ENCODE measurements at regions not wholly inside any gene's neighbourhood (a gene's known extent, or its start where the extent isn't known, plus 50 kb on each side); places are given as distances from the start of the nearest gene placed in this dataset.

- H3K4me1 ChIP-seq: no peaks in the 10 kb centered on the region
- no peaks in the 10 kb centered on the region for H3K9me3 ChIP-seq
- no peaks in the 10 kb centered on the region for H3K27me3 ChIP-seq
- TF ChIP-seq POLR2AphosphoS5 (IDR thresholded peaks at IDR 0.05; ENCODE audit: insufficient read depth in 1 of 2, low read depth in 1 of 2) (no peak), POLR2A (IDR thresholded peaks at IDR 0.05) (no peak)
- TF ChIP-seq, protein P1, sequence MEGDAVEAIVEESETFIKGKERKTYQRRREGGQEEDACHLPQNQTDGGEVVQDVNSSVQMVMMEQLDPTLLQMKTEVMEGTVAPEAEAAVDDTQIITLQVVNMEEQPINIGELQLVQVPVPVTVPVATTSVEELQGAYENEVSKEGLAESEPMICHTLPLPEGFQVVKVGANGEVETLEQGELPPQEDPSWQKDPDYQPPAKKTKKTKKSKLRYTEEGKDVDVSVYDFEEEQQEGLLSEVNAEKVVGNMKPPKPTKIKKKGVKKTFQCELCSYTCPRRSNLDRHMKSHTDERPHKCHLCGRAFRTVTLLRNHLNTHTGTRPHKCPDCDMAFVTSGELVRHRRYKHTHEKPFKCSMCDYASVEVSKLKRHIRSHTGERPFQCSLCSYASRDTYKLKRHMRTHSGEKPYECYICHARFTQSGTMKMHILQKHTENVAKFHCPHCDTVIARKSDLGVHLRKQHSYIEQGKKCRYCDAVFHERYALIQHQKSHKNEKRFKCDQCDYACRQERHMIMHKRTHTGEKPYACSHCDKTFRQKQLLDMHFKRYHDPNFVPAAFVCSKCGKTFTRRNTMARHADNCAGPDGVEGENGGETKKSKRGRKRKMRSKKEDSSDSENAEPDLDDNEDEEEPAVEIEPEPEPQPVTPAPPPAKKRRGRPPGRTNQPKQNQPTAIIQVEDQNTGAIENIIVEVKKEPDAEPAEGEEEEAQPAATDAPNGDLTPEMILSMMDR (IDR thresholded peaks at IDR 0.05): no peak
- no peaks in the 10 kb centered on the region for H3K36me3 ChIP-seq
- DNase-seq (ENCODE audit: extremely low spot score in 2 of 2): no peak
- H3K4me3 ChIP-seq: no peak overlapping the region
- H3K27ac ChIP-seq: no peak overlapping the region
- intact Hi-C loops (cut with DNase I): no loop called here
These were observed 252.8 kb upstream of the CHD6 start for GRCh38 chr20:41870869-41871462.

- intact Hi-C loops (cut with DNase I): no loop called here
These were observed 251.1 kb upstream of the CHD6 start for GRCh38 chr20:41869261-41869660.

GRCh38 chr20:41865938-41866337, 247.8 kb upstream of the CHD6 start:
- DNase-seq (ENCODE audit: extremely low spot score in 2 of 2): no peak
- Histone ChIP-seq H3K9me3 (no peaks in the 10 kb centered on the region), H3K4me3 (no peak overlapping the region), H3K27me3 (no peaks in the 10 kb centered on the region), H3K36me3 (no peaks in the 10 kb centered on the region), H3K27ac (no peak overlapping the region), H3K4me1 (no peaks in the 10 kb centered on the region)
- TF ChIP-seq POLR2A (IDR thresholded peaks at IDR 0.05): no peak
- no peak for TF ChIP-seq POLR2AphosphoS5 (IDR thresholded peaks at IDR 0.05; ENCODE audit: insufficient read depth in 1 of 2, low read depth in 1 of 2)
- TF ChIP-seq, protein P1 (IDR thresholded peaks at IDR 0.05): no peak
- intact Hi-C loops (cut with DNase I): no loop called here

More at GRCh38 chr20:41869261-41869660, 251.1 kb upstream of the CHD6 start:
- H3K9me3 ChIP-seq: no peaks in the 10 kb centered on the region
- no peak for DNase-seq (ENCODE audit: extremely low spot score in 2 of 2)
- H3K27me3 ChIP-seq: no peaks in the 10 kb centered on the region
- no peaks in the 10 kb centered on the region for H3K36me3 ChIP-seq
- no peak overlapping the region for H3K27ac ChIP-seq
- H3K4me3 ChIP-seq: no peak overlapping the region
- no peak for TF ChIP-seq POLR2AphosphoS5 (IDR thresholded peaks at IDR 0.05; ENCODE audit: insufficient read depth in 1 of 2, low read depth in 1 of 2)
- TF ChIP-seq, protein P1 (IDR thresholded peaks at IDR 0.05): no peak
- no peak for TF ChIP-seq POLR2A (IDR thresholded peaks at IDR 0.05)
- H3K4me1 ChIP-seq: no peaks in the 10 kb centered on the region

DNA sequence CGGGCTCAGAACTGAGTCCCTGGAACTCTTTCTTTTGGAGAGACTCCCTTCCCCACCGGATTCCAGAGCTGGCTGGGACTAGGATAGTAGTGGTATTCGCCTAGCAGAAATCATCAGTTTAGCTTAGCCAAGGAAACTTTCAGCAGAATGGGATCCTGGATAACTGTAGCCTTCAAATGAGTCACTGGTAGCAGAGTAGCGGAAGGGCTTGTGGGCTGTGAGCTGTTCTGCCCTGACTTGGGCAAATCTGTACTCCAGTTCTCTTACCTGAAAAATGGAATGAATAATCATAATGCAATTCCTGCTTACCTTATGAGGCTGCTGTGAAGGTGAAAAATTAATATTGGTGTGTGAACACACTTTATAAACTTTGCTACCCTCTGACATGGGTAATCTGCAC, 244.3 kb upstream of the CHD6 start:
- DNase-seq (ENCODE audit: extremely low spot score in 2 of 2): no peak
- intact Hi-C loops (cut with DNase I): no loop called here
- Histone ChIP-seq H3K27ac (no peak overlapping the region), H3K9me3 (no peaks in the 10 kb centered on the region), H3K36me3 (no peaks in the 10 kb centered on the region), H3K27me3 (no peaks in the 10 kb centered on the region), H3K4me3 (no peak overlapping the region), H3K4me1 (no peaks in the 10 kb centered on the region)
- TF ChIP-seq POLR2AphosphoS5 (IDR thresholded peaks at IDR 0.05; ENCODE audit: insufficient read depth in 1 of 2, low read depth in 1 of 2) (no peak), POLR2A (IDR thresholded peaks at IDR 0.05) (no peak)
- TF ChIP-seq, protein P1 (IDR thresholded peaks at IDR 0.05): no peak

DNA sequence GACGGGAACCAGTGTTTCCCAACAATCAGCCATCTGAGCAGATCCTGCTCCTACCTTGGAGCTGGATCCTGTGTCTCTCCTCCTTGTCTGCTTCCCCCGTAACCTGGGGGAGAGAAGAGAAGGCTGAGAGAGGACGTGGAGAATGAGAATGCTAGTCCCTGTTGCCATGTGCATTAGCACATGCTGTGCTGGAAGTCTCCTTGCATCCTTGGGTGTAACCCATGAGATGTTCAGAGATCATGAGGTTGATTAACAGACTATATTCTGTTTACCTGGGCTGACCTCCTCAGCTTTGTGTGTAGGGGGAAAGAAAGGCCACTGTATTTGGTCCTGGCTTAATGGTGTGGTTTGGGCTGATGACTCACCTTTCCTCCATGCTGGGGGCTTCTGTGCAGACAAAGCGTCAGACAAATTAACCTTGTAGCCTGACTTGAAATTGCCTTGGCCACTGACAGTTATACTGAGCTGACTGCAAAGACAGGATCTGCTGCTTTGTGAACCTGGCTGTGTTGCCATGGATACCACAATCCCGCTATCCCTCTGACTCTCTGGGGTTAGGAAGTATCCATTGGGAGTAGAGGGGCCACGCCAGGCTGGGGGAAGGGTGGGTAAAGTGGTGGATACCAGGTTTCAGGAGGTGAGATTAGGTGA, 243.7 kb upstream of the CHD6 start:
- Histone ChIP-seq H3K27me3 (no peaks in the 10 kb centered on the region), H3K9me3 (no peaks in the 10 kb centered on the region), H3K4me1 (no peaks in the 10 kb centered on the region), H3K4me3 (no peak overlapping the region), H3K27ac (no peak overlapping the region), H3K36me3 (no peaks in the 10 kb centered on the region)
- DNase-seq (ENCODE audit: extremely low spot score in 2 of 2): no peak
- TF ChIP-seq POLR2AphosphoS5 (IDR thresholded peaks at IDR 0.05; ENCODE audit: insufficient read depth in 1 of 2, low read depth in 1 of 2): no peak
- TF ChIP-seq, protein P1 (IDR thresholded peaks at IDR 0.05): no peak
- intact Hi-C loops (cut with DNase I): no loop called here

All from vagina (tissue), 2 donors.